Body of pancreas (tissue), 4 donors: ENCODE measurements at regions not wholly inside any gene's neighbourhood (a gene's known extent, or its start where the extent isn't known, plus 50 kb on each side); places are given as distances from the start of the nearest gene placed in this dataset.

Experiments
- CTCF ChIP-seq, 7 experiments: fragments of 450-650 bp in 4 of 7; fragments of 200-600 bp in 3 of 7; sonication (generic) in 3 of 7; IDR thresholded peaks; one replicate each; pipeline ENCODE4 v1.5.1; 2016 to 2019; ENCODE audit warnings: antibody characterized with exemption in 7 of 7
- POLR2A ChIP-seq, 3 donors: fragments of 450-650 bp; IDR thresholded peaks; one replicate each; pipeline ENCODE4 v1.6.1; 2016; ENCODE audit warnings: antibody characterized with exemption in 3 of 3, mild to moderate bottlenecking in 2 of 3

- TF ChIP-seq CTCF (IDR thresholded peaks at IDR 0.05) (no peak), POLR2A (IDR thresholded peaks at IDR 0.05) (no peak)
Measured at GRCh38 chr1:108053270-108054013, 88.5 kb upstream of the VAV3 start.
